GM18951 (cell line): ENCODE measurements at regions not wholly inside any gene's neighbourhood (a gene's known extent, or its start where the extent isn't known, plus 50 kb on each side); places are given as distances from the start of the nearest gene placed in this dataset.

ENCODE experiments used
- POLR2A ChIP-seq: IDR thresholded peaks from 4 replicates; pipeline ENCODE4 v1.6.1; 2011; ENCODE audit warnings: mild to moderate bottlenecking; ENCODE audit not compliant: insufficient read length, insufficient read depth; ENCODE audit errors: extremely low read depth
- in situ Hi-C: fragments of 300-500 bp; cut with MboI; formaldehyde crosslinking; loops from one replicate; pipeline ENCODE4 v1.12.0; 2022; ENCODE audit warnings: low sequenced_read_pairs, mixed read lengths, inconsistent platforms; ENCODE audit not compliant: unreplicated experiment

- in situ Hi-C loops, result no loop called here
- TF ChIP-seq POLR2A, result no peak
Observed at GRCh38 chrX:106300239-106300638, 132.1 kb downstream of the PWWP3B start.

GRCh38 chrX:106300656-106301055, 132.6 kb downstream of the PWWP3B start:
- no peak for TF ChIP-seq POLR2A
- in situ Hi-C loops, result no loop called here

GRCh38 chrX:106302304-106302703, 134.2 kb downstream of the PWWP3B start:
- in situ Hi-C loops, result no loop called here

GRCh38 chrX:106306391-106306947, 138.4 kb downstream of the PWWP3B start:
- in situ Hi-C loops, result no loop called here
- TF ChIP-seq POLR2A, result no peak

More at GRCh38 chrX:106302304-106302703, 134.2 kb downstream of the PWWP3B start:
- no peak for TF ChIP-seq POLR2A

- in situ Hi-C loops, result no loop called here
- no peak for TF ChIP-seq POLR2A
Observed at GRCh38 chrX:106323357-106323756, 155.3 kb downstream of the PWWP3B start.

GRCh38 chrX:106331606-106332005, 163.5 kb downstream of the PWWP3B start:
- in situ Hi-C loops, result no loop called here
- TF ChIP-seq POLR2A, result no peak

- no peak for TF ChIP-seq POLR2A
- in situ Hi-C loops, result no loop called here
Observed at GRCh38 chrX:106341823-106342222, 173.7 kb downstream of the PWWP3B start.

GRCh38 chrX:106356580-106356979, 188.5 kb downstream of the PWWP3B start:
- in situ Hi-C loops, result no loop called here

GRCh38 chrX:106363214-106363613, 195.1 kb downstream of the PWWP3B start:
- TF ChIP-seq POLR2A, result no peak
- in situ Hi-C loops, result no loop called here

More at GRCh38 chrX:106356580-106356979, 188.5 kb downstream of the PWWP3B start:
- TF ChIP-seq POLR2A, result no peak

GRCh38 chrX:106378616-106379015, 210.5 kb downstream of the PWWP3B start:
- no peak for TF ChIP-seq POLR2A
- in situ Hi-C loops, result no loop called here

GRCh38 chrX:106391284-106391911, 220.4 kb upstream of the RADX start:
- no peak for TF ChIP-seq POLR2A
- in situ Hi-C loops, result no loop called here

- no peak for TF ChIP-seq POLR2A
- in situ Hi-C loops, result no loop called here
Observed at GRCh38 chrX:106392346-106392745, 219.4 kb upstream of the RADX start.

- in situ Hi-C loops, result no loop called here
- no peak for TF ChIP-seq POLR2A
Observed at GRCh38 chrX:106397788-106398538, 213.8 kb upstream of the RADX start.
